Breast epithelium (tissue), 4 donors: ENCODE measurements at regions not wholly inside any gene's neighbourhood (a gene's known extent, or its start where the extent isn't known, plus 50 kb on each side); places are given as distances from the start of the nearest gene placed in this dataset.
"Not testable (repeated sequence)": the region's sequence is repeated elsewhere in the genome, so short reads cannot be mapped to it uniquely, and the experiment has no call there.

Experiments
- DNase-seq, 2 donors: peaks; one replicate each; pipeline ENCODE4 v3.0.0-alpha.2; 2019; ENCODE audit warnings: low spot score in 2 of 2
- H3K27ac ChIP-seq, 2 donors: fragments of 200-600 bp; sonication (generic) in 1 of 2; one replicate each; pipeline ENCODE4 v1.5.1; 2016 to 2019; ENCODE audit warnings: mild to moderate bottlenecking in 1 of 2
- H3K27me3 ChIP-seq, 2 donors: fragments of 200-600 bp; sonication (generic) in 1 of 2; one replicate each; pipeline versions ENCODE4 v1.5.1 to v1.6.0; 2017 to 2019; ENCODE audit warnings: control low read depth in 1 of 2, mild to moderate bottlenecking in 1 of 2
- H3K36me3 ChIP-seq: fragments of 200-600 bp; one replicate; pipeline ENCODE4 v1.5.1; 2019
- H3K4me1 ChIP-seq, 2 donors: fragments of 200-600 bp; sonication (generic); one replicate each; pipeline ENCODE4 v1.5.1; 2016 to 2019; ENCODE audit warnings: control low read depth in 1 of 2
- H3K4me3 ChIP-seq, 3 donors: fragments of 200-600 bp; sonication (generic); 1 replicate in 2 of 3; 2 replicates in 1 of 3; pipeline ENCODE4 v1.5.1; 2016 to 2019; ENCODE audit warnings: mild to moderate bottlenecking in 3 of 3, moderate library complexity in 2 of 3
- H3K9me3 ChIP-seq, 2 donors: fragments of 200-600 bp; sonication (generic) in 1 of 2; one replicate each; pipeline ENCODE4 v1.5.1; 2016 to 2019; ENCODE audit warnings: control low read depth in 1 of 2
- CTCF ChIP-seq, 3 donors: fragments of 450-650 bp; IDR thresholded peaks; one replicate each; pipeline ENCODE4 v1.5.1; 2016 to 2017; ENCODE audit warnings: antibody characterized with exemption in 3 of 3, mild to moderate bottlenecking in 3 of 3, moderate library complexity in 3 of 3
- POLR2A ChIP-seq: fragments of 450-650 bp; IDR thresholded peaks from one replicate; pipeline ENCODE4 v1.6.1; 2016; ENCODE audit warnings: antibody characterized with exemption, mild to moderate bottlenecking, moderate library complexity
- POLR2AphosphoS5 ChIP-seq, 3 donors: sonication (generic); formaldehyde crosslinking; IDR thresholded peaks; one replicate each; pipeline ENCODE4 v1.6.1; 2017; ENCODE audit warnings: antibody characterized with exemption in 3 of 3
- intact Hi-C: fragments of 100-400 bp; cut with DNase I; formaldehyde crosslinking; loops from one replicate; pipeline ENCODE4 v1.15.1; 2023; ENCODE audit warnings: low total_unique reads

GRCh38 chr6:86712039-86712438 lies 225.3 kb upstream of the HTR1E start:
- no peak for DNase-seq
- no peaks in the 10 kb centered on the region for H3K27me3 ChIP-seq
- no peak overlapping the region for H3K27ac ChIP-seq
- no peaks in the 10 kb centered on the region for H3K36me3 ChIP-seq
- TF ChIP-seq POLR2A: no peak
- no peak for TF ChIP-seq POLR2AphosphoS5 (IDR thresholded peaks at IDR 0.05)
- no peak for TF ChIP-seq CTCF (IDR thresholded peaks at IDR 0.05)
- H3K4me3 ChIP-seq: no peak overlapping the region
- no peaks in the 10 kb centered on the region for H3K9me3 ChIP-seq
- H3K4me1 ChIP-seq: no peaks in the 10 kb centered on the region
- intact Hi-C loops: no loop called here

DNA sequence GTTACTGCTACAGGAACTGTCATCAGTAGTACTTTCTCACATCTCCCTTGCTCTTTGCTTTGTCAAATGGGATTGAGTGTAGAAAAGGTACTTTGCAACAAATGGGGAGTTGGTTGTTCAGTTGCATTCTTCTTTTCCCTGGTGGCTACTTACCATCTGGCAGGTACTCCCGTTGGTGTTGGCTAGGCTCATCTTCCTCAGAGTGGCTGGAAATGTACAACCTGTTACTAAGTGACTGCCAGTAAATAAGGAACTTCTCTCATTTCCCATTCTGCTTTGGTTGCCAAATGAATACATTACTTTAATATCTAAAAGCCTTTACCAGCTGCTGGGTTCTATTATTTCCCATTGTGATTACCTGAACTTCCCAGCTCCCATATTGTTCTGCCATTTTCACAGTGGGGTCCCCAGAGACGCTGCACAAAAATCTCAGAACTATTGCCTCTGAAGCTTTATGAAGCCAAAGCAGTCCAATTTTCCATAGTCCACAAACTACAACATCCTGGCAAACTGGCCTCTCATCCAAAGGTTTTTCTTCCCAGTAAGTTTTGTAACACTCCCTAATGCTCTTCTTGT lies 229.7 kb upstream of the HTR1E start:
- DNase-seq: no peak
- Histone ChIP-seq H3K9me3 (no peaks in the 10 kb centered on the region), H3K4me3 (no peak overlapping the region), H3K27ac (no peak overlapping the region), H3K4me1 (no peaks in the 10 kb centered on the region), H3K27me3 (no peaks in the 10 kb centered on the region), H3K36me3 (no peaks in the 10 kb centered on the region)
- intact Hi-C loops: no loop called here
- TF ChIP-seq POLR2A (no peak), CTCF (IDR thresholded peaks at IDR 0.05) (no peak)

GRCh38 chr6:86706449-86706848 lies 230.9 kb upstream of the HTR1E start:
- H3K27me3 ChIP-seq: no peaks in the 10 kb centered on the region
- no peak overlapping the region for H3K4me3 ChIP-seq
- DNase-seq: no peak
- intact Hi-C loops: no loop called here
- no peaks in the 10 kb centered on the region for H3K9me3 ChIP-seq
- H3K36me3 ChIP-seq: no peaks in the 10 kb centered on the region
- H3K4me1 ChIP-seq: no peaks in the 10 kb centered on the region
- TF ChIP-seq POLR2A (no peak), POLR2AphosphoS5 (IDR thresholded peaks at IDR 0.05) (no peak), CTCF (IDR thresholded peaks at IDR 0.05) (no peak)
- H3K27ac ChIP-seq: no peak overlapping the region

DNA sequence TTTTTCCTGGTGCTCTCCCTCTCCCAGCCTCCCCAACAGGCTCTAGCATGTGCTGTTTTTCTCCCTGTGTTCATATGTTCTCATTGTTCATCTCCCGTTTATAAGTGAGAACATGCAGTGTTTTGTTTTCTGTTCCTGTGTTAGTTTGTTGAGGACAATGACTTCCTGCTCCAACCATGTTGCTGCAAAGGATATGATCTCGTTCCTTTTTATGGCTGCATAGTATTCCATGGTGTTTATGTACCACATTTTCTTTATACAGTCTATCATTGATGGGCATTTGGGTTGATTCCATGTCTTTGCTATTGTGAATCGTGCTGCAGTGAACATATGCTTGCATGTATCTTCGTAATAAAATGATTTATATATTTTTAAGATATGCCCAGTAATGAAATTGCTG lies 236.1 kb upstream of the HTR1E start:
- H3K9me3 ChIP-seq, DNase-seq, H3K4me1 ChIP-seq, intact Hi-C loops, H3K27me3 ChIP-seq, H3K36me3 ChIP-seq, H3K27ac ChIP-seq, H3K4me3 ChIP-seq: not testable (repeated sequence)

DNA sequence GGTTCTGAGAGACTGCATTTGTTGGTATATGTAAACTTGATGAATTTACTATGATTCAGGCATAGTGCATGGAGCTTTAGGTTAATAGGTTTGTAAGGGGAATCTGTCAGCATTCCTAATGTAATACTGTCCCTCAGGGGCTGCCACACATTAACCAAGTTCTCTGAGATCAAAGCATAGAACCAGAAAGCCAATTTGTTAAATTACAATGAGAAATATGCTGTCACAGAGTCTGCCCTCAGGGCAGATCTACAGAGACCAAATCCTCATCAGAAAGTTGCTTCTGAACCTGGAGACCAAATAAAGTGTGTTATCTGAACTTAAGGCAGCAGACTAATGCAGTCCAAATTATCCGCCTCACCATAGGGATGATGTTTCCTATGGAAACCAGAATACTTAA lies 250.8 kb upstream of the HTR1E start:
- Histone ChIP-seq H3K4me1 (no peaks in the 10 kb centered on the region), H3K9me3 (peaks cover 0 to 4% of the 10 kb centered on the region in 2 donors), H3K27ac (no peak overlapping the region), H3K4me3 (no peak overlapping the region), H3K36me3 (no peaks in the 10 kb centered on the region), H3K27me3 (no peaks in the 10 kb centered on the region)
- no peak for DNase-seq
- TF ChIP-seq CTCF (IDR thresholded peaks at IDR 0.05) (no peak), POLR2A (no peak), POLR2AphosphoS5 (IDR thresholded peaks at IDR 0.05) (no peak)
- intact Hi-C loops: no loop called here

DNA sequence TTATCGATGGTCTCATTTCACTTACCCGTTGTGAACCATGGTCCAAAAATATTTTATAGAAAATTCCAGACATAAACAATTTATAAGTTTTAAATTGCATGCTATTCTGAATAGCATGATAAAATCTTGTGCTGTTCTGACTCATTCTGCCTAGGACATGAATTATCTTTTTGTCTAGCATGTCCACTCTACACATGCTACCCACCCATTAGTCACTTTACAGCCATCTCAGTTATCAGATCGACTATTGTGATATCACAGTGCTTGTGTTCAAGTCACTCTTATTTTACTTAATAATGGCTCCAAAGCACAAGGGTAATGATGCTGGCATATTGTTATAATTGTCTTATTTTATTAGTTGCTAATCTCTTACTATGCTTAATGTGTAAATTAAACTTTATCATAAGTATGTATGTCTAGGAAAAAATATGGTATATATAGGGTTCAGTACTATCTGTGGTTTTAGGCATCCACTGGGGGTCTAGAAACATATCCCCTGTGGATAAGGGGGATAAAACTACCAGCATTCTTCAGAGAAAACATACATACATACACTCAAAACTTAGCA lies 252.0 kb upstream of the HTR1E start:
- no peaks in the 10 kb centered on the region for H3K4me1 ChIP-seq
- no peak overlapping the region for H3K4me3 ChIP-seq
- H3K36me3 ChIP-seq: no peaks in the 10 kb centered on the region
- intact Hi-C loops: no loop called here
- no peak for DNase-seq
- no peak overlapping the region for H3K27ac ChIP-seq
- no peaks in the 10 kb centered on the region for H3K27me3 ChIP-seq
- H3K9me3 ChIP-seq: peaks cover 0 to 4% of the 10 kb centered on the region in 2 donors
- no peak for TF ChIP-seq POLR2AphosphoS5 (IDR thresholded peaks at IDR 0.05)
- no peak for TF ChIP-seq POLR2A
- TF ChIP-seq CTCF (IDR thresholded peaks at IDR 0.05): no peak
